ENCODE measurements at regions not wholly inside any gene's neighbourhood (a gene's known extent, or its start where the extent isn't known, plus 50 kb on each side); places are given as distances from the start of the nearest gene placed in this dataset.
"Not testable (repeated sequence)": the region's sequence is repeated elsewhere in the genome, so short reads cannot be mapped to it uniquely, and the experiment has no call there.

DNA sequence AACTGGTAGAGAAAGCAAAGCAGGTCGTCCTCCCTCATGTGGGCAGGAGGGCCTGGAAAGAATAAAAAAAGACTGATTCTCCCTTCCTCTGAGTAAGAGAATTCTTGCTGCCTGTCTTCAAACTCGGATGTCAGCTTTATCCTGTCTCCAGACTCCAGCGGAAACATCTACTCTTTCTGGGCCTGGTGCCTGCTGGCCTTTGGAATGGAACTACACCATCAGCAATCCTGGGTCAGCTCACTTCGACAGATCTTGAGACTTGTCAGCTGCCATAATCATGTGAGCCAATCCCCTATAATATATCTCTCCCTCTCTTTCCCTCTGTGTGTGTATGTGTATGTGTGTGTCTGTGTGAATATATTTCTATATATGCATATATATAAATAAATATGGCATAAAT lies 411.0 kb upstream of the DPP6 start:
- DNase-seq (ENCODE audit: low spot score): no peak

DNA sequence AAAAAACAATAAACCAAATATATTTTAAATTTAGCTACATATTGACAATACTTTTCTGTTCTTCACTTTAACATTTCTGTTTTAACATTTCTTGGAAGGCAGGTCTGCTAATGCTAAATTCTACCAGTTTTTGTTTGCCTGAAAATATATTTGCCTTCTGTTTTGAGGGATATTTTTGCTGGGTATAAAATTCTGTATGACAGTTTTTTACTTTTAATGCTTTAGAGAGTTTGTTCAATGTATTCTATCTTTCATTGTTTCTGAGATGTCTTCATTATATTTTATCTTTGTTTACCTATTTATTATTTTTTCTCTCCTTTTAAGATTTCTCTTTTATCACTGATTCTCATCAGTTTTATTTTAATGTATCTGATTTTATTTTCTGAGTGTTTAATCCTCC lies 409.2 kb upstream of the DPP6 start:
- DNase-seq (ENCODE audit: low spot score): no peak

- no peak for DNase-seq (ENCODE audit: low spot score)
These were observed 394.9 kb upstream of the DPP6 start for GRCh38 chr7:153657182-153657800.

- no peak for DNase-seq (ENCODE audit: low spot score)
These were observed 377.1 kb upstream of the DPP6 start for GRCh38 chr7:153675131-153675530.

DNA sequence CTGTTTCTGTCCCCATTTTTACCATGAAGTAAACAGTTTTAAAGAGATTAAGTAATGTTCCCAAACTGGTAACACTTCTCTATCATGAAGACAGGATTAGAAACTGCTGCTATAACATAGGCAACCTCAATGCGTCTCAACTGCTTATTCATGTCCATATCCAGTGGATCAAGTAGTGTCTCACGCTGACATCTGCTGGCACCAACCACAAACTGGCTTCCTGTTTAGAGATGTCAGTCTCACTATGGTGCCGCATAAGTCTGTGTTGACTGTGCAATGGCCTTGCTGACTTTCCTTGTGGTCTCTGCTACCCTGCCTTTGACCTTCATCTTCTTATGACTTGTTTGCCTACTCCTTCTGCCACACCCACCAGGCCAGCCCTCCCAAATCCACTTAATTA lies 369.6 kb upstream of the DPP6 start:
- no peak for DNase-seq (ENCODE audit: low spot score)

DNA sequence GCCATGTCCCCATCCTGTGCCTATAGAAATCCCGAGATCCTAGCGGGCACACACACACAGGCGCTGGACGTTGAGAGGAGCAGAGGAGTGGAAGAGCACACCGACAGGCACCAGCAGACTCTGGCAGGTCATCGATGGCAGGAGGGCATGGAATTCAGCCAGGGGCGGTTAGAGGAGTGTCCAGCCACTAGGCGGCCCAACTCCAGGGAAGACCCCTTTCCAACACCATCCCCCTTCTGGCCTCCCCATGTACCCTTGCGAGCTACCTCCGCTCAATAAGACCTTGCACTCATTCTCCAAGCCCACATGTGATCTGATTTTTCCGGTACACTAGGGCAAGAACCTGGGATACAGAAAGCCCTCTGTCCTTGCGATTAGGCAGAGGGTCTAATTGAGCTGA lies 356.0 kb upstream of the DPP6 start:
- no peak for DNase-seq (ENCODE audit: low spot score)

GRCh38 chr7:153698046-153698445 lies 354.2 kb upstream of the DPP6 start:
- no peak for DNase-seq (ENCODE audit: low spot score)

GRCh38 chr7:153701678-153702077 lies 350.5 kb upstream of the DPP6 start:
- no peak for DNase-seq (ENCODE audit: low spot score)

GRCh38 chr7:153723892-153724291 lies 328.3 kb upstream of the DPP6 start:
- DNase-seq (ENCODE audit: low spot score): not testable (repeated sequence)

GRCh38 chr7:153731504-153731903 lies 320.7 kb upstream of the DPP6 start:
- DNase-seq (ENCODE audit: low spot score): not testable (repeated sequence)

GRCh38 chr7:153743434-153743833 lies 308.8 kb upstream of the DPP6 start:
- not testable (repeated sequence) for DNase-seq (ENCODE audit: low spot score)

DNA sequence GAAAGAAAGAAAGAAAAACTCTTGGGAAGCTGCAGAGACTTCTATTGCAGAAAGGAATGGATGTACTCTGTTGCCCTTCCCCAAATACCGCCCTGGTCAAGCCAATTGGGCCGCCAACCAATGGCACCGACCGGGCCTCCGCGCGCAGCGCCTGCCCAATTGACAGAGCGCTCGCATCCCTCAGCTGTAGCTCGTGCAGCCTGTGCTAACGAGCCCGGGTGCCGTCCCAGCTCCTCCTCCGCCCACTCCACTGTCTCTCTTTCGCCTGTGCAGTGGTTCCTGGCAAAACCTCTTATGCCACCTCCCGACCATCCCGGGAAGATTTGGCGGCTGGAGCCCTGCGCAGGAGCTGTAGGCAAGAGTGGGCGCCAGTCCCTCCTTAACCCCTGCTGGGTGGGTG lies 304.2 kb upstream of the DPP6 start:
- DNase-seq (ENCODE audit: low spot score): not testable (repeated sequence)

DNA sequence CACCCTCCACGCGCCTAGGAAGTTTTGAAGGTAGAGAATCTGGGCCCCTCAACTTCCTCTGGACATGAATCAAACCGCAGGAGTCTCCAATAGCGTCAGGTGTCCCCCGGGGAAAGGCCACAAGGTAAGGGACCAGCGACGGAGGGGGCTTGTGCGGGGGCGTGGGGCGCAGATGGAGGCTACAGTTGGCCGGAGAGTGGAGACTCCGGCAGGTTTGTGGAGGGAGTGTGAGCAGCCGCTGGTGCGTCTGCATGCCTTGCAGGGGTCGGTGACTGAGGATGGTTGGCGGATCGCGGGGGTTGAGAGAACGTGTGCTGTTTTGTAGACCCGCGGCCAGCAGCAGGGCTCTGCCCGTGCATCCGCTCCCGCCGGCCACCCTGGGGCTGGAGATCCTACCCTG lies 303.3 kb upstream of the DPP6 start:
- DNase-seq (ENCODE audit: low spot score): not testable (repeated sequence)

DNA sequence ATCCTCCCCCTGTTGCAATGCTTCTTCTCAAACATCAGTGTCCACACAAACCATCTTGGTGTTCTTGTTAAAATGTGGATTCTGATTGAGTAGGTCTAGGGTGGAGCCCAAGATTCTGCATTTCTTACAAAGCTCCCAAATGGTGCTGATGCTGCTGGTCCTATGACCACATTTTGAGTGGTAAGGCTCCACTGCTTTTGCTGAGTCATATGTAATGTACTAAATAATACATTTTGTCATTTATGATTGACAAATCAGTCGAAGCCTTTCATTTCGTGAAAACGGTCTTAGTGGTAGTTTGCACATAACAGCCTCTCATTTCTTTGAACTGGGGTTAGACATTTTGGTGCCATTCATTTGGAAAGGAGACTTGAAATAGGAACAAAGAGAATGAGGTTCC lies 286.3 kb upstream of the DPP6 start:
- DNase-seq (ENCODE audit: low spot score): not testable (repeated sequence)

- peak; percentile 58 for DNase-seq (ENCODE audit: low spot score)
These were observed 285.3 kb upstream of the DPP6 start for GRCh38 chr7:153766926-153767325.

DNA sequence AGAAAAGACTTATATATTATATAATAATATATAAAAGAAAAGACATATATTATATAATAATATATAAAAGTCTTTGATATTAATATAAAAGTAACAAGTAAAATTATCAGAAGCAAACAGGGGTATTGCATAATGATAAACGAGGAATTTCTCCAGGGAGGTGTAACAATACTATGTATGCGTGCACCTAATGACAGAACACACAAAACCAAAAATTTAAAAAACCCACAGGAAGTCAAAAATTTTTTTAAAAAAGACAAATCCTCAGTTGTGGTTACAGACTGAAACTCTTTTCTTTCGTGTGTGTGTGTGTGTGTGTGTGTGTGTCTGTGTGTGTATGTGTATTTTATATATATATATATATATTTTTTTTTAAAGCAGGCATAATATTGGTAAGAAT lies 279.2 kb upstream of the DPP6 start:
- no peak for DNase-seq (ENCODE audit: low spot score)

- peak; percentile 82 for DNase-seq (ENCODE audit: low spot score)
These were observed 275.3 kb upstream of the DPP6 start for GRCh38 chr7:153776940-153777339.

DNA sequence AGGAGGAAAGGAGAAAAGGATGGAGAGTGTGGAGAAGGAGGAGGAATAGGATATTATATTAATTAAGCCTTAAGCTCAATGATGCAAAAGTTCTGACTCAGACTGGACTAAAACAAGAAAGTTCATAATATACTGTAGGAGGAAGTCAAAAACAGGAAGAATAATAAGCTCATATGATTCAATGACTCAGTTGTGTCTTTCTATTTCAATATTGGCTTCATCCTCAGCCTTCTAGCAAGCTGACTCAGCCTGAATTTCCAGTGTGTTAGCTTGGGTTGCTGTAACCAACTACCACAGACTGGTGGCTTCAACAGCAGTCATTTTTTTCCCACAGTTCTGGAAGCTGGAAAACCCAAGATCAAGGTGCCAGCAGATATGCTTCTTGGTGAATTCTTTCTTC lies 254.8 kb upstream of the DPP6 start:
- peak; percentile 55 for DNase-seq (ENCODE audit: low spot score)

DNA sequence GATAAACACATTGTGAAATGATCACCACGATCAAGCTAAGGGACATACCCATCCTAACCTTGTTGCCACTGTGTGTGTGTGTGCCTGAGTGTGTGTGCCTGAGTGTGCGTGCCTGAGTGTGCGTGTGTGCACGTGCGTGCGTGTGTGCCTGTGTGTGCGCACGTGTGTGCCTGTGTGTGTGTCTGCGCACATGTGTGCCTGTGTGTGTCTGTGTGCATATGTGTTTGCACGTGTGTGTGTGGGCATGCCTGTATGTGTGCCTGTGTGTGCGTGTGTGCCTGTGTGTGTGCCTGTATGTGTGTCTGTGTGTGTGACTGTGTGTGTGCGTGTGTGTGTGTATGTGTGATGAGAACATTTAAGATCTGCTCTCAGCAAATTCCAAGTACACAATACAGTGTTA lies 244.1 kb upstream of the DPP6 start:
- no peak for DNase-seq (ENCODE audit: low spot score)

- no peak for DNase-seq (ENCODE audit: low spot score)
These were observed 222.7 kb upstream of the DPP6 start for GRCh38 chr7:153829525-153829924.

- DNase-seq (ENCODE audit: low spot score): no peak
These were observed 220.0 kb upstream of the DPP6 start for GRCh38 chr7:153832160-153832559.

- peak; percentile 81 for DNase-seq (ENCODE audit: low spot score)
These were observed 217.1 kb upstream of the DPP6 start for GRCh38 chr7:153835103-153835502.

- peak; percentile 67 for DNase-seq (ENCODE audit: low spot score)
These were observed 216.4 kb upstream of the DPP6 start for GRCh38 chr7:153835712-153836265.

- DNase-seq (ENCODE audit: low spot score): no peak
These were observed 213.6 kb upstream of the DPP6 start for GRCh38 chr7:153838591-153838990.
